ENCODE measurements at regions not wholly inside any gene's neighbourhood (a gene's known extent, or its start where the extent isn't known, plus 50 kb on each side); places are given as distances from the start of the nearest gene placed in this dataset.
"Not testable (repeated sequence)": the region's sequence is repeated elsewhere in the genome, so short reads cannot be mapped to it uniquely, and the experiment has no call there.

DNA sequence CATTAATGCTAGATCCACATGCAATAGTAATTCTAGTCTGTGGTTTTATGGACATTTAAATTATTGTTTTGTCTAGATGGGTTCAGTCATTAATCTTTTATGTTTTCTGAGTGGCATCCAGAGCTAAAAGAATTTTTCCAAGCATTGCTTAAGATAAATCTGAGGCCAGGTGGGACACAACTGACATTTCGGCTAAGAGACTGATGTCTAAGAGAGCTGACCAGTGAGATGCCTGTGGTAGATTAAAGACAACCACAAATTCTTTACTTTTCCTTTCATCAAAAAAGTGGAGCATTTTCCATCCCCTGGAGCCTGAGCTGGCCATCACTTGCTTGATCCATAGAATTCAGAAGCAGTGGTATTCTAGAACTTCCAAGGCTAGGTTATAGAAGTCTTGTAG is 182.2 kb downstream of the NRP2 start:
- dilution Hi-C loops (cut with MboI; ENCODE audit: extremely low pct_ligation_motif_present, low sequenced_read_pairs) = no loop called here
- H4K20me1 ChIP-seq (ENCODE audit: control insufficient read depth, extremely low read depth, insufficient read depth, low read length) = no peaks in the 10 kb centered on the region
- no peaks in the 10 kb centered on the region for H3K36me3 ChIP-seq (ENCODE audit: control insufficient read depth in 2 of 2, extremely low read depth in 1 of 2, insufficient read depth in 2 of 2, low read length in 2 of 2)
- FAIRE-seq = no peak
- H3K79me2 ChIP-seq (ENCODE audit: control insufficient read depth, insufficient read depth, low read length) = no peaks in the 10 kb centered on the region
- H3K27ac ChIP-seq (ENCODE audit: control insufficient read depth, insufficient read depth, low read length) = no peak overlapping the region
- no peak overlapping the region for H3K9ac ChIP-seq (ENCODE audit: control insufficient read depth, extremely low read depth, insufficient read depth, low read length)
- no peak overlapping the region for H2AFZ ChIP-seq (ENCODE audit: control insufficient read depth, low read length)
- peaks cover 7% of the 10 kb centered on the region for H3K4me1 ChIP-seq (ENCODE audit: control insufficient read depth, extremely low read depth, insufficient read depth, low read length)
- H3K9me3 ChIP-seq (ENCODE audit: control insufficient read depth, low read depth, low read length) = no peaks in the 10 kb centered on the region
- H3K27me3 ChIP-seq (ENCODE audit: control insufficient read depth, extremely low read depth, insufficient read depth, low read length) = no peaks in the 10 kb centered on the region
- H3K9me1 ChIP-seq (ENCODE audit: control insufficient read depth, extremely low read depth, insufficient read depth, low read length) = no peaks in the 10 kb centered on the region
- H3K4me2 ChIP-seq (ENCODE audit: control insufficient read depth, extremely low read depth, insufficient read depth, low read depth, low read length) = no peak overlapping the region
- no peak overlapping the region for H3K4me3 ChIP-seq (ENCODE audit: control insufficient read depth in 2 of 3, extremely low read depth in 1 of 3, insufficient read depth in 2 of 3, low read depth in 1 of 3, low read length in 3 of 3)
- DNase-seq (ENCODE audit: low read depth, low spot score) = no peak
- TF ChIP-seq EZH2 (IDR thresholded peaks at IDR 0.05; ENCODE audit: low read length) = no peak
- TF ChIP-seq, protein P1, sequence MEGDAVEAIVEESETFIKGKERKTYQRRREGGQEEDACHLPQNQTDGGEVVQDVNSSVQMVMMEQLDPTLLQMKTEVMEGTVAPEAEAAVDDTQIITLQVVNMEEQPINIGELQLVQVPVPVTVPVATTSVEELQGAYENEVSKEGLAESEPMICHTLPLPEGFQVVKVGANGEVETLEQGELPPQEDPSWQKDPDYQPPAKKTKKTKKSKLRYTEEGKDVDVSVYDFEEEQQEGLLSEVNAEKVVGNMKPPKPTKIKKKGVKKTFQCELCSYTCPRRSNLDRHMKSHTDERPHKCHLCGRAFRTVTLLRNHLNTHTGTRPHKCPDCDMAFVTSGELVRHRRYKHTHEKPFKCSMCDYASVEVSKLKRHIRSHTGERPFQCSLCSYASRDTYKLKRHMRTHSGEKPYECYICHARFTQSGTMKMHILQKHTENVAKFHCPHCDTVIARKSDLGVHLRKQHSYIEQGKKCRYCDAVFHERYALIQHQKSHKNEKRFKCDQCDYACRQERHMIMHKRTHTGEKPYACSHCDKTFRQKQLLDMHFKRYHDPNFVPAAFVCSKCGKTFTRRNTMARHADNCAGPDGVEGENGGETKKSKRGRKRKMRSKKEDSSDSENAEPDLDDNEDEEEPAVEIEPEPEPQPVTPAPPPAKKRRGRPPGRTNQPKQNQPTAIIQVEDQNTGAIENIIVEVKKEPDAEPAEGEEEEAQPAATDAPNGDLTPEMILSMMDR (optimal IDR thresholded peaks at IDR 0.05 in 1 of 3, IDR thresholded peaks at IDR 0.05 in 1 of 3, conservative IDR thresholded peaks at IDR 0.05 in 1 of 3; ENCODE audit: extremely low read depth in 1 of 3, insufficient read depth in 2 of 3, low read length in 3 of 3) = no peak

DNA sequence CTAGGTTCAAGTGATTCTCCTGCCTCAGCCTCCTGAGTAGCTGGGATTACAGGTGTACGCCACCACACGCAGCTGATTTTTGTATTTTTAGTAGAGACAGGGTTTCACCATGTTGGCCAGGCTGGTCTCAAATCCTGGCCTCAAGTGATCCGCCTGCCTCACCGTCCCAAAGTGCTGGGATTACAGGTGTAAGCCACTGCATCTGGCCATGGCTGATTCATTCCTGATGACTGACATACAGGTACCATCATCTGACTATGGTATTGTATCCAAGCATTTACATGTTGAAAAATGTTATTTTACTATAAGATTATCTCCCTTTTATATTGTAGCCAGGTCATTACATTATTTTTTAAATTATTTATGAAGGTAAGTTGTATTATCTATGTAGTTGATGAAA is 180.5 kb downstream of the NRP2 start:
- dilution Hi-C loops (cut with MboI; ENCODE audit: extremely low pct_ligation_motif_present, low sequenced_read_pairs) = not testable (repeated sequence)

DNA sequence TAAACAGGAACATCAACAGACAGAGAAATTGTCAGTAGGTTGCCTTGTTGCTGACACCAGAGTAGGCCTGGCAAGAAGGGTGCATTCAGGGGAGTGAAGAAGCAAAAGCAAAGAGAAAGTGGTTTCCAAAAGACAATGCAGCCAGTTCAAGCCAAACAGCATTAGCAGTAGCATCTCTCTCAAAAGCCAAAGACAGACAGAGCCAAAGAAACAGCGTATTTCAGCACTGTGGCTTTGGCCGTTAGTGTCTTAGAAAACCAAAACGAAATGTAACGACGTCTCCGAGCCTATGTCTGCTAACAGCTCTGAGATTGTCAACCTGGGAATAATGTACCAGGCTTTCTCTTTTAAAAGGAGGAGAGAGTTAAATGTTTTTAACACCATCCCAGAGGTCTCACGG is 178.6 kb downstream of the NRP2 start:
- no peaks in the 10 kb centered on the region for H3K36me3 ChIP-seq (ENCODE audit: control insufficient read depth in 2 of 2, extremely low read depth in 1 of 2, insufficient read depth in 2 of 2, low read length in 2 of 2)
- no peak overlapping the region for H3K27ac ChIP-seq (ENCODE audit: control insufficient read depth, insufficient read depth, low read length)
- no peaks in the 10 kb centered on the region for H3K4me1 ChIP-seq (ENCODE audit: control insufficient read depth, extremely low read depth, insufficient read depth, low read length)
- no peaks in the 10 kb centered on the region for H3K9me3 ChIP-seq (ENCODE audit: control insufficient read depth, low read depth, low read length)
- H3K4me3 ChIP-seq (ENCODE audit: control insufficient read depth in 2 of 3, extremely low read depth in 1 of 3, insufficient read depth in 2 of 3, low read depth in 1 of 3, low read length in 3 of 3) = no peak overlapping the region
- FAIRE-seq (no peak), DNase-seq (ENCODE audit: low read depth, low spot score) (no peak)
- H3K4me2 ChIP-seq (ENCODE audit: control insufficient read depth, extremely low read depth, insufficient read depth, low read depth, low read length) = no peak overlapping the region
- H3K9me1 ChIP-seq (ENCODE audit: control insufficient read depth, extremely low read depth, insufficient read depth, low read length) = no peaks in the 10 kb centered on the region
- dilution Hi-C loops (cut with MboI; ENCODE audit: extremely low pct_ligation_motif_present, low sequenced_read_pairs) = no loop called here
- no peak for TF ChIP-seq EZH2 (IDR thresholded peaks at IDR 0.05; ENCODE audit: low read length)
- TF ChIP-seq, protein P1 (optimal IDR thresholded peaks at IDR 0.05 in 1 of 3, IDR thresholded peaks at IDR 0.05 in 1 of 3, conservative IDR thresholded peaks at IDR 0.05 in 1 of 3; ENCODE audit: extremely low read depth in 1 of 3, insufficient read depth in 2 of 3, low read length in 3 of 3) = no peak
- no peaks in the 10 kb centered on the region for H3K79me2 ChIP-seq (ENCODE audit: control insufficient read depth, insufficient read depth, low read length)
- no peak overlapping the region for H2AFZ ChIP-seq (ENCODE audit: control insufficient read depth, low read length)
- no peaks in the 10 kb centered on the region for H4K20me1 ChIP-seq (ENCODE audit: control insufficient read depth, extremely low read depth, insufficient read depth, low read length)
- H3K27me3 ChIP-seq (ENCODE audit: control insufficient read depth, extremely low read depth, insufficient read depth, low read length) = no peaks in the 10 kb centered on the region
- no peak overlapping the region for H3K9ac ChIP-seq (ENCODE audit: control insufficient read depth, extremely low read depth, insufficient read depth, low read length)

More for the DNA sequence above, 180.5 kb downstream of the NRP2 start:
- not testable (repeated sequence) for H3K9me3 ChIP-seq (ENCODE audit: control insufficient read depth, low read depth, low read length); H3K4me3 ChIP-seq (ENCODE audit: control insufficient read depth in 2 of 3, extremely low read depth in 1 of 3, insufficient read depth in 2 of 3, low read depth in 1 of 3, low read length in 3 of 3); H3K27me3 ChIP-seq (ENCODE audit: control insufficient read depth, extremely low read depth, insufficient read depth, low read length); H3K4me1 ChIP-seq (ENCODE audit: control insufficient read depth, extremely low read depth, insufficient read depth, low read length); H3K79me2 ChIP-seq (ENCODE audit: control insufficient read depth, insufficient read depth, low read length); DNase-seq (ENCODE audit: low read depth, low spot score); H3K4me2 ChIP-seq (ENCODE audit: control insufficient read depth, extremely low read depth, insufficient read depth, low read depth, low read length); H3K9me1 ChIP-seq (ENCODE audit: control insufficient read depth, extremely low read depth, insufficient read depth, low read length); H3K36me3 ChIP-seq (ENCODE audit: control insufficient read depth in 2 of 2, extremely low read depth in 1 of 2, insufficient read depth in 2 of 2, low read length in 2 of 2); H3K27ac ChIP-seq (ENCODE audit: control insufficient read depth, insufficient read depth, low read length); H3K9ac ChIP-seq (ENCODE audit: control insufficient read depth, extremely low read depth, insufficient read depth, low read length); FAIRE-seq; H4K20me1 ChIP-seq (ENCODE audit: control insufficient read depth, extremely low read depth, insufficient read depth, low read length); H2AFZ ChIP-seq (ENCODE audit: control insufficient read depth, low read length)

All from keratinocyte (primary cell).